ENCODE measurements at regions not wholly inside any gene's neighbourhood (a gene's known extent, or its start where the extent isn't known, plus 50 kb on each side); places are given as distances from the start of the nearest gene placed in this dataset.

DNA sequence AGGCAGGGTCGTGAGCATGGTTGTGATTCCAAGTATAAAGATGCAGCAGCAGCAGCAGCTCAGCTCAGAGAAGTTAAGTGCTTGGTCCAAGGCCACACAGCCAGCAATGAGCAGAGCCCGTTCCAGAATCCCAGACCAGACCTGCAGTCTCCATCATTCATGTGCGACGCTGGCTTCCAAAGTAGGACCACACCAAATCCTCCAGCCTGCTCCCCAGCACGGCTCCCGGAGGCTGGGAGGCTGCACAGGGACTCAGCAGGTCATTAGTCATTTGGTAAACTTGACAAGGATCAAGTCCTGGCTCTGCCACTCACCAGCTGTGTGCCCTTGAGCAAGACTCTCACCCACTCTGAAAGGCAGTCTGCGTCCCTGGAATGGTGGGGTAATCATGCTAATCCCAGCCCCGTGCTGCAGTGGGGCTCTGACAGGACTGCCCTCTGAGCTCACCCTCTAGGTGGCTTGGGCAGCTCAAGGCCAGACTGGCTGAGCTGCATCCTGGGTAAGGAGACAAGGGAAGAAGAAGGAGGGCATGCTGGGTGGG, 95.1 kb upstream of the TMEM132E start:
- Histone ChIP-seq H2AFZ (ENCODE audit: insufficient read depth, low read depth, low read length, poor library complexity, severe bottlenecking) (no peak overlapping the region), H3K4me3 (ENCODE audit: control extremely low read depth in 1 of 5, extremely low read depth in 1 of 5, insufficient read depth in 1 of 5, low read depth in 2 of 5, low read length in 4 of 5) (no peak overlapping the region), H3K79me2 (ENCODE audit: control insufficient read depth, insufficient read depth, low read length) (no peaks in the 10 kb centered on the region), H3K27me3 (replicated peaks in 1 of 4; ENCODE audit: control extremely low read depth in 1 of 4, control insufficient read depth in 3 of 4, insufficient read depth in 4 of 4, low read length in 3 of 4) (peaks cover 0 to 7% (median 4%) of the 10 kb centered on the region in 4 experiments), H3K4me1 (ENCODE audit: control insufficient read depth in 2 of 2, insufficient read depth in 2 of 2, low read length in 2 of 2) (no peaks in the 10 kb centered on the region), H3K9ac (ENCODE audit: low read length) (no peak overlapping the region), H3K27ac (ENCODE audit: low read length in 2 of 2) (no peak overlapping the region), H3K9me3 (ENCODE audit: control extremely low read depth in 1 of 3, control insufficient read depth in 2 of 3, insufficient read depth in 1 of 3, low read length in 2 of 3) (no peaks in the 10 kb centered on the region), H3K4me2 (replicated peaks; ENCODE audit: low read depth, low read length, poor library complexity, severe bottlenecking) (no peak overlapping the region), H3K36me3 (replicated peaks in 1 of 2; ENCODE audit: control extremely low read depth in 1 of 2, control insufficient read depth in 1 of 2, extremely low read depth in 1 of 2, insufficient read depth in 2 of 2, low read length in 1 of 2) (no peaks in the 10 kb centered on the region), H4K20me1 (ENCODE audit: control insufficient read depth, insufficient read depth, low read length, poor library complexity, severe bottlenecking) (no peaks in the 10 kb centered on the region)
- ATAC-seq (ENCODE audit: low read depth), result no peak
- TF ChIP-seq, protein P1, sequence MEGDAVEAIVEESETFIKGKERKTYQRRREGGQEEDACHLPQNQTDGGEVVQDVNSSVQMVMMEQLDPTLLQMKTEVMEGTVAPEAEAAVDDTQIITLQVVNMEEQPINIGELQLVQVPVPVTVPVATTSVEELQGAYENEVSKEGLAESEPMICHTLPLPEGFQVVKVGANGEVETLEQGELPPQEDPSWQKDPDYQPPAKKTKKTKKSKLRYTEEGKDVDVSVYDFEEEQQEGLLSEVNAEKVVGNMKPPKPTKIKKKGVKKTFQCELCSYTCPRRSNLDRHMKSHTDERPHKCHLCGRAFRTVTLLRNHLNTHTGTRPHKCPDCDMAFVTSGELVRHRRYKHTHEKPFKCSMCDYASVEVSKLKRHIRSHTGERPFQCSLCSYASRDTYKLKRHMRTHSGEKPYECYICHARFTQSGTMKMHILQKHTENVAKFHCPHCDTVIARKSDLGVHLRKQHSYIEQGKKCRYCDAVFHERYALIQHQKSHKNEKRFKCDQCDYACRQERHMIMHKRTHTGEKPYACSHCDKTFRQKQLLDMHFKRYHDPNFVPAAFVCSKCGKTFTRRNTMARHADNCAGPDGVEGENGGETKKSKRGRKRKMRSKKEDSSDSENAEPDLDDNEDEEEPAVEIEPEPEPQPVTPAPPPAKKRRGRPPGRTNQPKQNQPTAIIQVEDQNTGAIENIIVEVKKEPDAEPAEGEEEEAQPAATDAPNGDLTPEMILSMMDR (IDR thresholded peaks at IDR 0.05), result no peak
- no peak for TF ChIP-seq EZH2 (IDR thresholded peaks at IDR 0.05; ENCODE audit: borderline replicate concordance, insufficient read depth, low read depth, low read length, poor library complexity, severe bottlenecking)
- Mint-ChIP-seq H3K9me3 (ENCODE audit: insufficient read depth) (no peaks in the 10 kb centered on the region), H3K27me3 (peaks cover 39% of the 10 kb centered on the region), H3K27ac (no peak overlapping the region), H3K4me1 (no peaks in the 10 kb centered on the region), H3K4me3 (no peak overlapping the region)
- DNase-seq, result no peak
- intact Hi-C loops (cut with micrococcal nuclease), result no loop called here
- POLR2A ChIA-PET, result no interaction called here
- CTCF ChIA-PET, result no interaction called here
- 89% methylated on average over 8 of the region's 8 CpGs for WGBS (ENCODE audit: insufficient coverage)

DNA sequence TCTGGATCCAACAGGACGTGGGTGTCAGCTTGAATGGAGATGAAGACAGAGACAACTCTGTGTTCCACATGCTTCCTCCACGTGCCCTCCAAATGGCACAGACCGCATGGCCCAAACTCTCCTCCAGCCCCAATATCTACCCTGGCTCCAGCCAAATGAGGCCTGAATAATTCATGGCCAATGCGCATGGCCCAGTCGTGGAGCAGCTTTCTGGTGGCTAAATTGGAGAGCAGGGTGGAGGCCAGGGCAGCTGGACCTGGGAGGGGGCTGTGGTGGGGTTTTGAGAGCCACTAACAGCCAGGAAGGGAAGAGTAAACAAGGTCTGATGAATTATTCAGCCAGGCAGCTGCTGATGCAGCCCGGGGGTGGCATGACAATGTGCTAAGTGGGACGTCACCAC, 96.7 kb upstream of the TMEM132E start:
- WGBS (ENCODE audit: insufficient coverage), result 61% methylated on average over 3 of the region's 7 CpGs
- H3K27me3 Mint-ChIP-seq, result peaks cover 30% of the 10 kb centered on the region

More for the DNA sequence above, 96.7 kb upstream of the TMEM132E start:
- ChIA-PET POLR2A (no interaction called here), CTCF (no interaction called here)
- ATAC-seq (ENCODE audit: low read depth) (no peak), DNase-seq (no peak)
- H3K27me3 ChIP-seq (replicated peaks in 1 of 4; ENCODE audit: control extremely low read depth in 1 of 4, control insufficient read depth in 3 of 4, insufficient read depth in 4 of 4, low read length in 3 of 4), result peaks cover 0 to 7% (median 4%) of the 10 kb centered on the region in 4 experiments
- no peak for TF ChIP-seq EZH2 (IDR thresholded peaks at IDR 0.05; ENCODE audit: borderline replicate concordance, insufficient read depth, low read depth, low read length, poor library complexity, severe bottlenecking)
- H4K20me1 ChIP-seq (ENCODE audit: control insufficient read depth, insufficient read depth, low read length, poor library complexity, severe bottlenecking), result no peaks in the 10 kb centered on the region
- no peaks in the 10 kb centered on the region for H3K79me2 ChIP-seq (ENCODE audit: control insufficient read depth, insufficient read depth, low read length)
- no peak overlapping the region for H3K9ac ChIP-seq (ENCODE audit: low read length)
- no peak overlapping the region for H3K4me3 ChIP-seq (ENCODE audit: control extremely low read depth in 1 of 5, extremely low read depth in 1 of 5, insufficient read depth in 1 of 5, low read depth in 2 of 5, low read length in 4 of 5)
- Mint-ChIP-seq H3K4me1 (no peaks in the 10 kb centered on the region), H3K4me3 (no peak overlapping the region), H3K27ac (no peak overlapping the region), H3K9me3 (ENCODE audit: insufficient read depth) (no peaks in the 10 kb centered on the region)
- intact Hi-C loops (cut with micrococcal nuclease), result no loop called here
- no peaks in the 10 kb centered on the region for H3K4me1 ChIP-seq (ENCODE audit: control insufficient read depth in 2 of 2, insufficient read depth in 2 of 2, low read length in 2 of 2)
- H3K9me3 ChIP-seq (ENCODE audit: control extremely low read depth in 1 of 3, control insufficient read depth in 2 of 3, insufficient read depth in 1 of 3, low read length in 2 of 3), result no peaks in the 10 kb centered on the region
- no peak overlapping the region for H2AFZ ChIP-seq (ENCODE audit: insufficient read depth, low read depth, low read length, poor library complexity, severe bottlenecking)
- H3K36me3 ChIP-seq (replicated peaks in 1 of 2; ENCODE audit: control extremely low read depth in 1 of 2, control insufficient read depth in 1 of 2, extremely low read depth in 1 of 2, insufficient read depth in 2 of 2, low read length in 1 of 2), result no peaks in the 10 kb centered on the region
- H3K4me2 ChIP-seq (replicated peaks; ENCODE audit: low read depth, low read length, poor library complexity, severe bottlenecking), result no peak overlapping the region
- H3K27ac ChIP-seq (ENCODE audit: low read length in 2 of 2), result no peak overlapping the region
